ENCODE measurements at regions not wholly inside any gene's neighbourhood (a gene's known extent, or its start where the extent isn't known, plus 50 kb on each side); places are given as distances from the start of the nearest gene placed in this dataset.

DNA sequence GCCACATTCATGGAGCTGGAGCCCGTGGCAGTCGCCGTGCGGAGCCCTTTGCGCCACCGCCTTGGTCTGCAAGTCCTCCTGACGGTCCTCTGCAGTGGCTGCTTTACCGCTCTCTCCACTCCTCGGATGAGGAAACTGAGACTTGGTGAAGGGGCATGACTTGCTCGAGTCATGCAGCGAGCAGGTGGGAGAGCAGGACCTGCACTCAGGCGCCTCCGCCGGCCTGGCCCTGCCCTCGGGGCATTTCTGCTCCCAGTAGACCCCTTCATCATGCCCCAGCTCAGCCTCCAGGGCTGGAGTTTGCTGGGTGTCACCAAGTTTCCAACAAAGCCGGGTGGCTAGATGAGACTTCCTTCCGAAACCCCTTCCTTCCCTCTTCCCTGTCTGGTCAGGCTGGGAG is 100.0 kb upstream of the TARDBP start:
- TF ChIP-seq POLR2AphosphoS5 (IDR thresholded peaks at IDR 0.05) (no peak), CTCF (IDR thresholded peaks at IDR 0.05) (no peak), EP300 (IDR thresholded peaks at IDR 0.05) (no peak), POLR2A (IDR thresholded peaks at IDR 0.05) (no peak)
- Histone ChIP-seq H3K36me3 (no peaks in the 10 kb centered on the region), H3K4me3 (no peak overlapping the region), H3K4me1 (peaks cover 0 to 5% (median 0%) of the 10 kb centered on the region in 4 donors), H3K9me3 (no peaks in the 10 kb centered on the region), H3K27me3 (peaks cover 0 to 19% (median 0%) of the 10 kb centered on the region in 3 donors), H3K27ac (no peak overlapping the region)
- no peak for DNase-seq
- intact Hi-C loops (cut with DNase I; ENCODE audit: low total_unique reads), result no loop called here
- 88 to 97% (median 93%) methylated on average over 17 of the region's 17 CpGs for WGBS, 5 donors

GRCh38 chr1:10914056-10914455 is 98.4 kb upstream of the TARDBP start:
- Histone ChIP-seq H3K4me1 (peaks cover 0 to 5% (median 0%) of the 10 kb centered on the region in 4 donors), H3K27ac (no peak overlapping the region), H3K9me3 (no peaks in the 10 kb centered on the region), H3K27me3 (peaks cover 0 to 25% (median 0%) of the 10 kb centered on the region in 3 donors), H3K36me3 (no peaks in the 10 kb centered on the region), H3K4me3 (no peak overlapping the region)
- intact Hi-C loops (cut with DNase I; ENCODE audit: low total_unique reads), result no loop called here
- DNase-seq, result no peak
- 95 to 97% (median 96%) methylated on average over 5 of the region's 5 CpGs for WGBS, 5 donors
- TF ChIP-seq POLR2A (IDR thresholded peaks at IDR 0.05) (no peak), EP300 (IDR thresholded peaks at IDR 0.05) (no peak), POLR2AphosphoS5 (IDR thresholded peaks at IDR 0.05) (no peak), CTCF (IDR thresholded peaks at IDR 0.05) (no peak)

DNA sequence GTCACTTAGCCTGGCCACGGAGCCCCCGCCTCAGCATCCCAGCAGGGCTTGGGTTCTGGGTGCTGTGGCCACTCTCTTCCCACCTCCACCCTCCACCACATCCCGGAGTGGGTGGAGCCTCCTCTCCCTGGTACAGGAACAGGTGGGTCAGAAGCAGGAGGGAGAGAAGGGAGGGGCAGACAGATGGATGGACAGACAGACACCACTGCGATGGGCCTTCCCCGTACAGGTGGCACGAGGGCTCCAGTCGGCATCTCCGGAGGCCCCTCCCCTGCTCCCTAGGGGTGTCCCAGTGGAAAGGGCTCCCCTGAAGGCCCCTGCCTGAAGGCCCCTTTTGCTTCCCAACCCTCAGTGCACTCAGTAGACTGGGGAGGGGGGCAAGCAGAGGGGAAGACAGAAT is 96.9 kb upstream of the TARDBP start:
- Histone ChIP-seq H3K4me3 (no peak overlapping the region), H3K27me3 (peaks cover 0 to 28% (median 0%) of the 10 kb centered on the region in 3 donors), H3K36me3 (no peaks in the 10 kb centered on the region), H3K9me3 (no peaks in the 10 kb centered on the region), H3K4me1 (no peaks in the 10 kb centered on the region), H3K27ac (no peak overlapping the region)
- WGBS, 5 donors, result 65 to 80% (median 74%) methylated on average over 5 to 8 of the region's 8 CpGs
- DNase-seq, result no peak
- intact Hi-C loops (cut with DNase I; ENCODE audit: low total_unique reads), result no loop called here
- no peak for TF ChIP-seq CTCF (IDR thresholded peaks at IDR 0.05)
- no peak for TF ChIP-seq EP300 (IDR thresholded peaks at IDR 0.05)
- TF ChIP-seq POLR2A (IDR thresholded peaks at IDR 0.05), result no peak
- no peak for TF ChIP-seq POLR2AphosphoS5 (IDR thresholded peaks at IDR 0.05)

- DNase-seq, result no peak
- WGBS, 5 donors, result 74 to 85% (median 79%) methylated on average over 5 of the region's 5 CpGs
- TF ChIP-seq POLR2AphosphoS5 (IDR thresholded peaks at IDR 0.05), result no peak
- TF ChIP-seq EP300 (IDR thresholded peaks at IDR 0.05), result no peak
- TF ChIP-seq POLR2A (IDR thresholded peaks at IDR 0.05), result no peak
- no peak for TF ChIP-seq CTCF (IDR thresholded peaks at IDR 0.05)
- Histone ChIP-seq H3K4me1 (no peaks in the 10 kb centered on the region), H3K27me3 (peaks cover 0 to 34% (median 0%) of the 10 kb centered on the region in 3 donors), H3K4me3 (no peak overlapping the region), H3K27ac (no peak overlapping the region), H3K36me3 (no peaks in the 10 kb centered on the region), H3K9me3 (no peaks in the 10 kb centered on the region)
- intact Hi-C loops (cut with DNase I; ENCODE audit: low total_unique reads), result no loop called here
Observed at GRCh38 chr1:10916311-10916710, 96.1 kb upstream of the TARDBP start.
